WTC11 (cell line): ENCODE measurements at regions not wholly inside any gene's neighbourhood (a gene's known extent, or its start where the extent isn't known, plus 50 kb on each side); places are given as distances from the start of the nearest gene placed in this dataset.

Source experiments
- ATAC-seq: fragments of 200-7000 bp; cut with Tn5 transposase; 2 replicates; pipeline ENCODE4 v1.10.0; 2021; ENCODE audit warnings: mild to moderate bottlenecking, moderate library complexity
- CTCF ChIA-PET: fragments of 300-600 bp; sonication (Branson Sonifier 250); formaldehyde crosslinking; loops from one replicate; lab custom pipeline; 2021; ENCODE audit warnings: antibody characterized with exemption; lab: Charles Lee
- POLR2A ChIA-PET: fragments of 350-600 bp; sonication (Branson Sonifier 250); formaldehyde crosslinking; loops from one replicate; lab custom pipeline; 2021; ENCODE audit warnings: antibody characterized with exemption; lab: Charles Lee
- DNase-seq: peaks from one replicate; pipeline ENCODE4 v3.0.0; 2021; ENCODE audit warnings: low spot score
- H3K27ac Mint-ChIP-seq: 2 replicates; pipeline ENCODE4 v1.8.0; 2021; ENCODE audit warnings: mixed read lengths
- H3K27me3 Mint-ChIP-seq: 2 replicates; pipeline ENCODE4 v1.8.0; 2021; ENCODE audit warnings: low read depth, mild to moderate bottlenecking, moderate library complexity, mixed read lengths
- H3K36me3 Mint-ChIP-seq: 2 replicates; pipeline ENCODE4 v1.8.0; 2021; ENCODE audit warnings: mixed read lengths
- H3K4me1 Mint-ChIP-seq: 2 replicates; pipeline ENCODE4 v1.8.0; 2022; ENCODE audit warnings: mixed read lengths
- H3K4me3 Mint-ChIP-seq: 2 replicates; pipeline ENCODE4 v1.8.0; 2021; ENCODE audit warnings: mild to moderate bottlenecking, moderate library complexity, mixed read lengths
- H3K9me3 Mint-ChIP-seq: 2 replicates; pipeline ENCODE4 v1.8.0; 2021; ENCODE audit warnings: mixed read lengths
- ATF3 ChIP-seq: sonication (generic); formaldehyde crosslinking; conservative IDR thresholded peaks from 2 replicates; pipeline ENCODE4 v1.8.1; 2022; ENCODE audit warnings: mild to moderate bottlenecking, missing genetic modification reagents
- CREM ChIP-seq: sonication (generic); formaldehyde crosslinking; IDR thresholded peaks from 2 replicates; pipeline ENCODE4 v1.8.1; 2022; ENCODE audit warnings: mild to moderate bottlenecking, missing genetic modification reagents, moderate library complexity
- E2F4 ChIP-seq: sonication (generic); formaldehyde crosslinking; IDR thresholded peaks from 2 replicates; pipeline ENCODE4 v1.8.1; 2022; ENCODE audit warnings: low read depth, mild to moderate bottlenecking, moderate library complexity, missing genetic modification reagents, borderline replicate concordance
- ESRRA ChIP-seq: sonication (generic); formaldehyde crosslinking; IDR thresholded peaks from 2 replicates; pipeline ENCODE4 v1.8.1; 2022; ENCODE audit warnings: mild to moderate bottlenecking, missing genetic modification reagents, borderline replicate concordance
- GABPB1 ChIP-seq: sonication (generic); formaldehyde crosslinking; IDR thresholded peaks from 2 replicates; pipeline ENCODE4 v1.8.1; 2023; ENCODE audit warnings: mild to moderate bottlenecking, missing genetic modification reagents
- GTF2I ChIP-seq: fragments of 250-450 bp; sonication (Bioruptor Pico); conservative IDR thresholded peaks from 2 replicates; pipeline ENCODE4 v1.4.0; 2021; ENCODE audit warnings: mild to moderate bottlenecking
- MAX ChIP-seq: sonication (generic); formaldehyde crosslinking; IDR thresholded peaks from 2 replicates; pipeline ENCODE4 v1.8.0; 2022; ENCODE audit warnings: mild to moderate bottlenecking, missing genetic modification reagents
- NFE2L1 ChIP-seq: sonication (generic); formaldehyde crosslinking; IDR thresholded peaks from 2 replicates; pipeline ENCODE4 v1.8.1; 2023; ENCODE audit warnings: missing genetic modification reagents
- OVOL2 ChIP-seq: fragments of 250-450 bp; sonication (Bioruptor Pico); IDR thresholded peaks from 2 replicates; pipeline ENCODE4 v1.9.0; 2021; ENCODE audit warnings: mild to moderate bottlenecking, borderline replicate concordance
- SMAD3 ChIP-seq: sonication (generic); formaldehyde crosslinking; IDR thresholded peaks from 2 replicates; pipeline ENCODE4 v1.8.0; 2022; ENCODE audit warnings: missing genetic modification reagents, mild to moderate bottlenecking, borderline replicate concordance
- SMAD4 ChIP-seq: sonication (generic); formaldehyde crosslinking; IDR thresholded peaks from 2 replicates; pipeline ENCODE4 v1.8.0; 2022; ENCODE audit warnings: mild to moderate bottlenecking, missing genetic modification reagents
- STAT6 ChIP-seq: sonication (generic); formaldehyde crosslinking; conservative IDR thresholded peaks from 2 replicates; pipeline ENCODE4 v1.8.1; 2023; ENCODE audit warnings: mild to moderate bottlenecking, low read depth, missing genetic modification reagents, moderate library complexity
- TCF7 ChIP-seq: sonication (generic); formaldehyde crosslinking; IDR thresholded peaks from 2 replicates; pipeline ENCODE4 v1.8.0; 2022; ENCODE audit warnings: mild to moderate bottlenecking, low read depth, missing genetic modification reagents, moderate library complexity
- TEAD1 ChIP-seq: sonication (generic); formaldehyde crosslinking; IDR thresholded peaks from 2 replicates; pipeline ENCODE4 v1.8.0; 2022; ENCODE audit warnings: mild to moderate bottlenecking, missing genetic modification reagents
- ZNF232 ChIP-seq: sonication (generic); formaldehyde crosslinking; IDR thresholded peaks from 2 replicates; pipeline ENCODE4 v1.8.0; 2022; ENCODE audit warnings: mild to moderate bottlenecking, missing genetic modification reagents
- ZNF396 ChIP-seq: fragments of 250-450 bp; sonication (Bioruptor Pico); IDR thresholded peaks from 2 replicates; pipeline ENCODE4 v1.8.0; 2021; ENCODE audit warnings: mild to moderate bottlenecking, moderate library complexity, borderline replicate concordance
- ZNF416 ChIP-seq: fragments of 250-450 bp; sonication (Bioruptor Pico); IDR thresholded peaks from 2 replicates; pipeline ENCODE4 v1.9.0; 2021; ENCODE audit warnings: mild to moderate bottlenecking, inconsistent platforms
- TF ChIP-seq, protein P1 (sequence below): fragments of 200-600 bp; IDR thresholded peaks from 2 replicates; pipeline ENCODE4 v1.8.0; 2022; ENCODE audit warnings: antibody characterized with exemption
- TF ChIP-seq, protein P2 (sequence below): fragments of 250-450 bp; sonication (Bioruptor Pico); IDR thresholded peaks from 2 replicates; pipeline ENCODE4 v1.9.0; 2021; ENCODE audit warnings: moderate library complexity, mild to moderate bottlenecking, inconsistent platforms, borderline replicate concordance
- TF ChIP-seq, protein P3 (sequence below): sonication (generic); formaldehyde crosslinking; IDR thresholded peaks from 2 replicates; pipeline ENCODE4 v1.8.0; 2022; ENCODE audit warnings: mild to moderate bottlenecking, missing genetic modification reagents
- TF ChIP-seq, protein P4 (sequence below): sonication (generic); formaldehyde crosslinking; IDR thresholded peaks from 2 replicates; pipeline ENCODE4 v1.8.1; 2023; ENCODE audit warnings: mild to moderate bottlenecking, moderate library complexity, missing genetic modification reagents
- TF ChIP-seq, protein P5 (sequence below): sonication (generic); formaldehyde crosslinking; IDR thresholded peaks from 2 replicates; pipeline ENCODE4 v1.8.1; 2023; ENCODE audit warnings: mild to moderate bottlenecking, missing genetic modification reagents, moderate library complexity

- TF ChIP-seq OVOL2 (CRISPR knock-in tag), result no peak
- no peak for TF ChIP-seq MAX (CRISPR knock-in tag)
- TF ChIP-seq, protein P1, sequence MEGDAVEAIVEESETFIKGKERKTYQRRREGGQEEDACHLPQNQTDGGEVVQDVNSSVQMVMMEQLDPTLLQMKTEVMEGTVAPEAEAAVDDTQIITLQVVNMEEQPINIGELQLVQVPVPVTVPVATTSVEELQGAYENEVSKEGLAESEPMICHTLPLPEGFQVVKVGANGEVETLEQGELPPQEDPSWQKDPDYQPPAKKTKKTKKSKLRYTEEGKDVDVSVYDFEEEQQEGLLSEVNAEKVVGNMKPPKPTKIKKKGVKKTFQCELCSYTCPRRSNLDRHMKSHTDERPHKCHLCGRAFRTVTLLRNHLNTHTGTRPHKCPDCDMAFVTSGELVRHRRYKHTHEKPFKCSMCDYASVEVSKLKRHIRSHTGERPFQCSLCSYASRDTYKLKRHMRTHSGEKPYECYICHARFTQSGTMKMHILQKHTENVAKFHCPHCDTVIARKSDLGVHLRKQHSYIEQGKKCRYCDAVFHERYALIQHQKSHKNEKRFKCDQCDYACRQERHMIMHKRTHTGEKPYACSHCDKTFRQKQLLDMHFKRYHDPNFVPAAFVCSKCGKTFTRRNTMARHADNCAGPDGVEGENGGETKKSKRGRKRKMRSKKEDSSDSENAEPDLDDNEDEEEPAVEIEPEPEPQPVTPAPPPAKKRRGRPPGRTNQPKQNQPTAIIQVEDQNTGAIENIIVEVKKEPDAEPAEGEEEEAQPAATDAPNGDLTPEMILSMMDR, result no peak
- TF ChIP-seq, protein P2, sequence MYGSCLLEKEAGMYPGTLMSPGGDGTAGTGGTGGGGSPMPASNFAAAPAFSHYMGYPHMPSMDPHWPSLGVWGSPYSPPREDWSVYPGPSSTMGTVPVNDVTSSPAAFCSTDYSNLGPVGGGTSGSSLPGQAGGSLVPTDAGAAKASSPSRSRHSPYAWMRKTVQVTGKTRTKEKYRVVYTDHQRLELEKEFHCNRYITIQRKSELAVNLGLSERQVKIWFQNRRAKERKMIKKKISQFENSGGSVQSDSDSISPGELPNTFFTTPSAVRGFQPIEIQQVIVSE, result no peak
Observed at GRCh38 chr9:102295188-102295587, 556.7 kb upstream of the GRIN3A start (continued).

- CTCF ChIA-PET, result no interaction called here
- TF ChIP-seq ZNF396 (CRISPR knock-in tag) (no peak), ZNF232 (no peak), TEAD1 (CRISPR knock-in tag) (no peak), ESRRA (CRISPR knock-in tag) (no peak), SMAD4 (no peak), ATF3 (CRISPR knock-in tag) (no peak), TCF7 (CRISPR knock-in tag) (no peak), STAT6 (no peak), GTF2I (CRISPR knock-in tag) (no peak), CREM (CRISPR knock-in tag) (no peak), ZNF416 (CRISPR knock-in tag) (no peak)
- TF ChIP-seq, protein P3, sequence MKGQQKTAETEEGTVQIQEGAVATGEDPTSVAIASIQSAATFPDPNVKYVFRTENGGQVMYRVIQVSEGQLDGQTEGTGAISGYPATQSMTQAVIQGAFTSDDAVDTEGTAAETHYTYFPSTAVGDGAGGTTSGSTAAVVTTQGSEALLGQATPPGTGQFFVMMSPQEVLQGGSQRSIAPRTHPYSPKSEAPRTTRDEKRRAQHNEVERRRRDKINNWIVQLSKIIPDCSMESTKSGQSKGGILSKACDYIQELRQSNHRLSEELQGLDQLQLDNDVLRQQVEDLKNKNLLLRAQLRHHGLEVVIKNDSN (CRISPR knock-in tag), result no peak
- TF ChIP-seq, all 79 proteins: peak for 0
- Mint-ChIP-seq H3K9me3 (peaks cover 12% of the 10 kb centered on the region; the same call in 1 of the 2 replicates), H3K4me3 (no peak overlapping the region), H3K4me1 (no peaks in the 10 kb centered on the region), H3K27me3 (no peaks in the 10 kb centered on the region), H3K27ac (no peak overlapping the region), H3K36me3 (no peaks in the 10 kb centered on the region)
- POLR2A ChIA-PET, result no interaction called here
- DNase-seq (no peak), ATAC-seq (no peak)
Observed at GRCh38 chr9:102273952-102274351, 535.5 kb upstream of the GRIN3A start.

DNA sequence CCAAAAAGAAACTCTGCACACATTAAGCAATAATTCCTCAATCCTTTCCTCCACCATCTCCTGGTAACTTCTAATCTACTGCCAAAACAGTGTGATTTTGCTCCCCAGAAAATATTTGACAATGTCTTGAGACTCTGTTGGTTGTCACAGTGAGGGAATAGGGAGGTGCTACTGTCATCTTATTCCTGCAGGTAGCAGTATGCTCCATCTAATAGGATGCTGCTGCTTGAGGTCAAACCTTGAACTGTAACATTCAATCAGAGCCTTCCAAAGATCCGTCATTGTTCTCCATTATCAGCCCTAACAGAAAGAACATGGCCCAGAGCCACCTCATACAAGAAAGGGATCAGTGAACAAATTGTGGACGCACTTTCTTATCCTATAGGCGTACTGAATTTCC lies 514.7 kb upstream of the GRIN3A start:
- no peaks in the 10 kb centered on the region; the same call in 1 of the 2 replicates for H3K4me1 Mint-ChIP-seq
- no peak for DNase-seq
- peak; percentile 88 for ATAC-seq
- POLR2A ChIA-PET, result no interaction called here
- CTCF ChIA-PET, result no interaction called here
- no peak overlapping the region for H3K4me3 Mint-ChIP-seq
- peaks cover 5% of the 10 kb centered on the region for H3K9me3 Mint-ChIP-seq
- H3K27me3 Mint-ChIP-seq, result no peaks in the 10 kb centered on the region
- no peaks in the 10 kb centered on the region for H3K36me3 Mint-ChIP-seq
- H3K27ac Mint-ChIP-seq, result no peak overlapping the region
- TF ChIP-seq, protein P4, sequence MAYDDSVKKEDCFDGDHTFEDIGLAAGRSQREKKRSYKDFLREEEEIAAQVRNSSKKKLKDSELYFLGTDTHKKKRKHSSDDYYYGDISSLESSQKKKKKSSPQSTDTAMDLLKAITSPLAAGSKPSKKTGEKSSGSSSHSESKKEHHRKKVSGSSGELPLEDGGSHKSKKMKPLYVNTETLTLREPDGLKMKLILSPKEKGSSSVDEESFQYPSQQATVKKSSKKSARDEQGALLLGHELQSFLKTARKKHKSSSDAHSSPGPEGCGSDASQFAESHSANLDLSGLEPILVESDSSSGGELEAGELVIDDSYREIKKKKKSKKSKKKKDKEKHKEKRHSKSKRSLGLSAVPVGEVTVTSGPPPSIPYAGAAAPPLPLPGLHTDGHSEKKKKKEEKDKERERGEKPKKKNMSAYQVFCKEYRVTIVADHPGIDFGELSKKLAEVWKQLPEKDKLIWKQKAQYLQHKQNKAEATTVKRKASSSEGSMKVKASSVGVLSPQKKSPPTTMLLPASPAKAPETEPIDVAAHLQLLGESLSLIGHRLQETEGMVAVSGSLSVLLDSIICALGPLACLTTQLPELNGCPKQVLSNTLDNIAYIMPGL (CRISPR knock-in tag), result no peak
- TF ChIP-seq GABPB1 (CRISPR knock-in tag), result no peak
- TF ChIP-seq E2F4 (CRISPR knock-in tag), result no peak
- TF ChIP-seq, protein P5, sequence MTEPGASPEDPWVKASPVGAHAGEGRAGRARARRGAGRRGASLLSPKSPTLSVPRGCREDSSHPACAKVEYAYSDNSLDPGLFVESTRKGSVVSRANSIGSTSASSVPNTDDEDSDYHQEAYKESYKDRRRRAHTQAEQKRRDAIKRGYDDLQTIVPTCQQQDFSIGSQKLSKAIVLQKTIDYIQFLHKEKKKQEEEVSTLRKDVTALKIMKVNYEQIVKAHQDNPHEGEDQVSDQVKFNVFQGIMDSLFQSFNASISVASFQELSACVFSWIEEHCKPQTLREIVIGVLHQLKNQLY (CRISPR knock-in tag), result no peak
- TF ChIP-seq NFE2L1 (CRISPR knock-in tag), result no peak
- no peak for TF ChIP-seq SMAD3 (CRISPR knock-in tag)
- TF ChIP-seq CREM (CRISPR knock-in tag), result no peak
- TF ChIP-seq OVOL2 (CRISPR knock-in tag), result no peak
